ENCODE measurements at regions not wholly inside any gene's neighbourhood (a gene's known extent, or its start where the extent isn't known, plus 50 kb on each side); places are given as distances from the start of the nearest gene placed in this dataset.

GRCh38 chr3:1529676-1530075 is 436.9 kb downstream of the CNTN6 start:
- no peaks in the 10 kb centered on the region for H3K36me3 ChIP-seq
- DNase-seq (ENCODE audit: low spot score): no peak
- H3K27me3 ChIP-seq (replicated peaks; ENCODE audit: insufficient read depth): no peaks in the 10 kb centered on the region
- no peak overlapping the region for H3K27ac ChIP-seq
- no peak overlapping the region for H3K4me3 ChIP-seq
- peaks cover 7 to 8% of the 10 kb centered on the region in 2 donors for H3K4me1 ChIP-seq (ENCODE audit: control insufficient read depth in 1 of 2, low read depth in 2 of 2)
- ATAC-seq (ENCODE audit: insufficient number of reproducible peaks, low FRiP score, low read depth): no peak
- no peaks in the 10 kb centered on the region for H3K9me3 ChIP-seq
- no peak for TF ChIP-seq CTCF (IDR thresholded peaks at IDR 0.05)

GRCh38 chr3:1531981-1532380 is 439.2 kb downstream of the CNTN6 start:
- TF ChIP-seq CTCF (IDR thresholded peaks at IDR 0.05): no peak
- ATAC-seq (ENCODE audit: insufficient number of reproducible peaks, low FRiP score, low read depth): no peak
- H3K9me3 ChIP-seq: peaks cover 4% of the 10 kb centered on the region
- no peak overlapping the region for H3K27ac ChIP-seq
- peaks cover 7 to 8% of the 10 kb centered on the region in 2 donors for H3K4me1 ChIP-seq (ENCODE audit: control insufficient read depth in 1 of 2, low read depth in 2 of 2)
- H3K36me3 ChIP-seq: no peaks in the 10 kb centered on the region
- no peaks in the 10 kb centered on the region for H3K27me3 ChIP-seq (replicated peaks; ENCODE audit: insufficient read depth)
- no peak overlapping the region for H3K4me3 ChIP-seq
- DNase-seq (ENCODE audit: low spot score): no peak

- Histone ChIP-seq H3K36me3 (no peaks in the 10 kb centered on the region), H3K4me1 (ENCODE audit: control insufficient read depth in 1 of 2, low read depth in 2 of 2) (peaks cover 7 to 8% of the 10 kb centered on the region in 2 donors), H3K27me3 (replicated peaks; ENCODE audit: insufficient read depth) (no peaks in the 10 kb centered on the region), H3K4me3 (no peak overlapping the region), H3K27ac (no peak overlapping the region), H3K9me3 (peaks cover 6% of the 10 kb centered on the region)
- no peak for DNase-seq (ENCODE audit: low spot score)
- no peak for TF ChIP-seq CTCF (IDR thresholded peaks at IDR 0.05)
- ATAC-seq (ENCODE audit: insufficient number of reproducible peaks, low FRiP score, low read depth): no peak
Observed at GRCh38 chr3:1532935-1533606, 440.2 kb downstream of the CNTN6 start.

- Histone ChIP-seq H3K27me3 (replicated peaks; ENCODE audit: insufficient read depth) (no peaks in the 10 kb centered on the region), H3K4me1 (ENCODE audit: control insufficient read depth in 1 of 2, low read depth in 2 of 2) (peaks cover 7 to 8% of the 10 kb centered on the region in 2 donors), H3K27ac (no peak overlapping the region), H3K36me3 (no peaks in the 10 kb centered on the region), H3K4me3 (no peak overlapping the region), H3K9me3 (peaks cover 6% of the 10 kb centered on the region)
- DNase-seq (ENCODE audit: low spot score) (no peak), ATAC-seq (ENCODE audit: insufficient number of reproducible peaks, low FRiP score, low read depth) (no peak)
- TF ChIP-seq CTCF (IDR thresholded peaks at IDR 0.05): no peak
Observed at GRCh38 chr3:1533763-1534162, 440.9 kb downstream of the CNTN6 start.

GRCh38 chr3:1534252-1534651 is 441.4 kb downstream of the CNTN6 start:
- no peak for DNase-seq (ENCODE audit: low spot score)
- no peak overlapping the region for H3K4me3 ChIP-seq

More at GRCh38 chr3:1534252-1534651, 441.4 kb downstream of the CNTN6 start:
- Histone ChIP-seq H3K27ac (no peak overlapping the region), H3K4me1 (ENCODE audit: control insufficient read depth in 1 of 2, low read depth in 2 of 2) (peaks cover 5 to 7% of the 10 kb centered on the region in 2 donors), H3K27me3 (replicated peaks; ENCODE audit: insufficient read depth) (no peaks in the 10 kb centered on the region), H3K36me3 (no peaks in the 10 kb centered on the region), H3K9me3 (peaks cover 6% of the 10 kb centered on the region)
- ATAC-seq (ENCODE audit: insufficient number of reproducible peaks, low FRiP score, low read depth): no peak
- no peak for TF ChIP-seq CTCF (IDR thresholded peaks at IDR 0.05)

Measured in thoracic aorta (tissue), 2 donors.